ENCODE measurements at regions not wholly inside any gene's neighbourhood (a gene's known extent, or its start where the extent isn't known, plus 50 kb on each side); places are given as distances from the start of the nearest gene placed in this dataset.

- H3K36me3 Mint-ChIP-seq = no peaks in the 10 kb centered on the region
- no peak overlapping the region for H3K27ac Mint-ChIP-seq
- no peak for DNase-seq (ENCODE audit: low spot score in 2 of 2)
- ATAC-seq = no peak
- no peaks in the 10 kb centered on the region for H3K9me3 Mint-ChIP-seq
- no peak overlapping the region for H3K4me3 Mint-ChIP-seq
- H3K4me1 Mint-ChIP-seq = peaks cover 5% of the 10 kb centered on the region
Measured at GRCh38 chr2:12318427-12319057, 398.2 kb upstream of the TRIB2 start.

- H3K36me3 Mint-ChIP-seq = no peaks in the 10 kb centered on the region
- DNase-seq (ENCODE audit: low spot score in 2 of 2) (no peak), ATAC-seq (no peak)
- H3K4me1 Mint-ChIP-seq = peaks cover 5% of the 10 kb centered on the region
- no peak overlapping the region for H3K27ac Mint-ChIP-seq
- H3K4me3 Mint-ChIP-seq = no peak overlapping the region
- H3K9me3 Mint-ChIP-seq = no peaks in the 10 kb centered on the region
Measured at GRCh38 chr2:12320027-12320734, 396.6 kb upstream of the TRIB2 start.

- ATAC-seq (no peak), DNase-seq (ENCODE audit: low spot score in 2 of 2) (no peak)
- H3K27ac Mint-ChIP-seq = no peak overlapping the region
- peaks cover 5% of the 10 kb centered on the region for H3K4me1 Mint-ChIP-seq
- H3K9me3 Mint-ChIP-seq = no peaks in the 10 kb centered on the region
- H3K36me3 Mint-ChIP-seq = no peaks in the 10 kb centered on the region
- no peak overlapping the region for H3K4me3 Mint-ChIP-seq
Measured at GRCh38 chr2:12320991-12321641, 395.6 kb upstream of the TRIB2 start.

- no peak for ATAC-seq
- no peak overlapping the region for H3K4me3 Mint-ChIP-seq
- H3K4me1 Mint-ChIP-seq = no peaks in the 10 kb centered on the region
- no peak for DNase-seq (ENCODE audit: low spot score in 2 of 2)
- no peak overlapping the region for H3K27ac Mint-ChIP-seq
- H3K36me3 Mint-ChIP-seq = no peaks in the 10 kb centered on the region
- H3K9me3 Mint-ChIP-seq = no peaks in the 10 kb centered on the region
Measured at GRCh38 chr2:12321886-12322285, 394.9 kb upstream of the TRIB2 start.

- Mint-ChIP-seq H3K27ac (no peak overlapping the region), H3K9me3 (no peaks in the 10 kb centered on the region), H3K36me3 (no peaks in the 10 kb centered on the region), H3K4me1 (no peaks in the 10 kb centered on the region), H3K4me3 (no peak overlapping the region)
- DNase-seq (ENCODE audit: low spot score in 2 of 2) (no peak), ATAC-seq (no peak)
Measured at GRCh38 chr2:12325806-12326205, 390.9 kb upstream of the TRIB2 start.

GRCh38 chr2:12326449-12327190, 390.1 kb upstream of the TRIB2 start:
- peak; percentile 43 for ATAC-seq
- H3K4me3 Mint-ChIP-seq = no peak overlapping the region
- no peaks in the 10 kb centered on the region for H3K36me3 Mint-ChIP-seq
- H3K27ac Mint-ChIP-seq = no peak overlapping the region
- H3K9me3 Mint-ChIP-seq = no peaks in the 10 kb centered on the region
- H3K4me1 Mint-ChIP-seq = no peaks in the 10 kb centered on the region
- no peak for DNase-seq (ENCODE audit: low spot score in 2 of 2)

- H3K27ac Mint-ChIP-seq = no peak overlapping the region
Measured at GRCh38 chr2:12330916-12331315, 385.8 kb upstream of the TRIB2 start.

GRCh38 chr2:12331698-12332097, 385.0 kb upstream of the TRIB2 start:
- H3K4me3 Mint-ChIP-seq = no peak overlapping the region
- no peak overlapping the region for H3K27ac Mint-ChIP-seq
- no peaks in the 10 kb centered on the region for H3K36me3 Mint-ChIP-seq
- DNase-seq (ENCODE audit: low spot score in 2 of 2) = no peak
- no peaks in the 10 kb centered on the region for H3K4me1 Mint-ChIP-seq
- ATAC-seq = no peak
- no peaks in the 10 kb centered on the region for H3K9me3 Mint-ChIP-seq

More at GRCh38 chr2:12330916-12331315, 385.8 kb upstream of the TRIB2 start:
- Mint-ChIP-seq H3K4me1 (no peaks in the 10 kb centered on the region), H3K4me3 (no peak overlapping the region), H3K9me3 (no peaks in the 10 kb centered on the region), H3K36me3 (no peaks in the 10 kb centered on the region)
- DNase-seq (ENCODE audit: low spot score in 2 of 2) = no peak
- ATAC-seq = no peak

GRCh38 chr2:12333293-12333692, 383.4 kb upstream of the TRIB2 start:
- H3K36me3 Mint-ChIP-seq = no peaks in the 10 kb centered on the region
- H3K4me1 Mint-ChIP-seq = no peaks in the 10 kb centered on the region
- H3K27ac Mint-ChIP-seq = no peak overlapping the region
- H3K4me3 Mint-ChIP-seq = no peak overlapping the region
- ATAC-seq (no peak), DNase-seq (ENCODE audit: low spot score in 2 of 2) (no peak)
- no peaks in the 10 kb centered on the region for H3K9me3 Mint-ChIP-seq

GRCh38 chr2:12334412-12334966, 382.2 kb upstream of the TRIB2 start:
- ATAC-seq (no peak), DNase-seq (ENCODE audit: low spot score in 2 of 2) (no peak)
- no peak overlapping the region for H3K4me3 Mint-ChIP-seq
- H3K9me3 Mint-ChIP-seq = no peaks in the 10 kb centered on the region
- H3K36me3 Mint-ChIP-seq = no peaks in the 10 kb centered on the region
- no peak overlapping the region for H3K27ac Mint-ChIP-seq
- H3K4me1 Mint-ChIP-seq = no peaks in the 10 kb centered on the region

GRCh38 chr2:12335131-12335530, 381.6 kb upstream of the TRIB2 start:
- H3K27ac Mint-ChIP-seq = no peak overlapping the region
- DNase-seq (ENCODE audit: low spot score in 2 of 2) (no peak), ATAC-seq (no peak)
- H3K4me1 Mint-ChIP-seq = no peaks in the 10 kb centered on the region
- no peak overlapping the region for H3K4me3 Mint-ChIP-seq
- H3K36me3 Mint-ChIP-seq = no peaks in the 10 kb centered on the region
- no peaks in the 10 kb centered on the region for H3K9me3 Mint-ChIP-seq

GRCh38 chr2:12335995-12336394, 380.7 kb upstream of the TRIB2 start:
- ATAC-seq (no peak), DNase-seq (ENCODE audit: low spot score in 2 of 2) (no peak)
- Mint-ChIP-seq H3K36me3 (no peaks in the 10 kb centered on the region), H3K4me1 (no peaks in the 10 kb centered on the region), H3K4me3 (no peak overlapping the region), H3K9me3 (no peaks in the 10 kb centered on the region), H3K27ac (no peak overlapping the region)

- Mint-ChIP-seq H3K36me3 (no peaks in the 10 kb centered on the region), H3K27ac (no peak overlapping the region), H3K9me3 (no peaks in the 10 kb centered on the region), H3K4me1 (no peaks in the 10 kb centered on the region), H3K4me3 (no peak overlapping the region)
- DNase-seq (ENCODE audit: low spot score in 2 of 2) (no peak), ATAC-seq (no peak)
Measured at GRCh38 chr2:12338946-12339697, 377.6 kb upstream of the TRIB2 start.

- no peak for ATAC-seq
- Mint-ChIP-seq H3K4me1 (no peaks in the 10 kb centered on the region), H3K9me3 (peaks cover 5% of the 10 kb centered on the region), H3K4me3 (no peak overlapping the region), H3K27ac (no peak overlapping the region), H3K36me3 (no peaks in the 10 kb centered on the region)
- DNase-seq (ENCODE audit: low spot score in 2 of 2) = no peak
Measured at GRCh38 chr2:12340164-12340563, 376.6 kb upstream of the TRIB2 start.

- ATAC-seq (no peak), DNase-seq (ENCODE audit: low spot score in 2 of 2) (no peak)
- Mint-ChIP-seq H3K36me3 (no peaks in the 10 kb centered on the region), H3K9me3 (peaks cover 5% of the 10 kb centered on the region), H3K27ac (no peak overlapping the region), H3K4me3 (no peak overlapping the region), H3K4me1 (no peaks in the 10 kb centered on the region)
Measured at GRCh38 chr2:12341215-12341614, 375.5 kb upstream of the TRIB2 start.

All from stimulated activated effector memory CD8-positive, alpha-beta T cell treated with anti-CD3 and anti-CD28 coated beads, Interleukin-12 subunit alpha, Interleukin-12 subunit beta, amount 100 ng/mL, for 72 hours (primary cell).